ENCODE measurements at regions not wholly inside any gene's neighbourhood (a gene's known extent, or its start where the extent isn't known, plus 50 kb on each side); places are given as distances from the start of the nearest gene placed in this dataset.

DNA sequence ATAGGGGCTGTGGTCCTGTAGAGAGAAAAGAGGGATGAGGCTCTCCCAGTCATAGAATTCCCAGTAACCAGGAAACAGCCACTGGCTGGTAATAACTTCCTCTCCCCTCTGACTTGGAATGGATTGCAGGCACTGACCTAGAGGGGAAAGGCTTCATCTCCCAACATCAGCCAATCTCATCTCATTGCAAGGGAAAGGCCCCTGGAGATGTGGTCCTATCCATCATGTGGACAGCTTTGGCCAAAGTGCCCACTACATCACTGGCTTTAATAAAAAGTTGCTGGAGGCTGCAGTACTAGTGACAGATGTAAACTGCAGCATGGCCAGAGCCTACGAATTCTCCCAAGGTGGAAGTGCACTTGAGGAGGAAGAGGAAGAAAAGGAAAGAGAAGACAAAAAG, 820.5 kb upstream of the CELF4 start:
- no peak overlapping the region for H3K27ac Mint-ChIP-seq
- no peaks in the 10 kb centered on the region for H3K4me1 Mint-ChIP-seq
- H3K4me3 Mint-ChIP-seq, result no peak overlapping the region
- DNase-seq (ENCODE audit: low spot score in 2 of 2) (no peak), ATAC-seq (no peak)
- H3K36me3 Mint-ChIP-seq, result no peaks in the 10 kb centered on the region
- peaks cover 17% of the 10 kb centered on the region for H3K9me3 Mint-ChIP-seq

GRCh38 chr18:38369772-38370690, 804.4 kb upstream of the CELF4 start:
- no peak overlapping the region for H3K4me3 Mint-ChIP-seq
- no peaks in the 10 kb centered on the region for H3K36me3 Mint-ChIP-seq
- DNase-seq (ENCODE audit: low spot score in 2 of 2), result no peak
- ATAC-seq, result no peak
- H3K9me3 Mint-ChIP-seq, result peaks cover 22% of the 10 kb centered on the region
- no peaks in the 10 kb centered on the region for H3K4me1 Mint-ChIP-seq
- H3K27ac Mint-ChIP-seq, result no peak overlapping the region

DNA sequence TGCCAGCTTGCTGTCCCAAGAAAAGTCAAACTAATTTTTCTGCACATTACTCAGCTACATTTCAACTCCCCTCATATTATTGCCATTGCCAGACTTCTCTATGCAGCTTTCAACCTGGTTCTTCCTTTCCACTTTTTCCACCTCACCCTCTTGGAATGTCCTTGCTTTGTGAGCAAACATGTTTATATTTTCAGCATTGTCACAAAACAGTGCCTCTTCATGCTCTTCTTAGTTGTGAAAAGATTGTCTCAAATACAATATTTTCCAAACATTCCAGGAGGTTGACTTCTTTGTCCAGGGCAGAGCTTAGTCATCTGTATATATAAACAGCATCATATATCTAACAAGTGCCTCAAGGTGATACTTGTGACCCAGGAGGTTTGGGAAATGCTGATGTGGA, 803.3 kb upstream of the CELF4 start:
- no peaks in the 10 kb centered on the region for H3K36me3 Mint-ChIP-seq
- H3K4me3 Mint-ChIP-seq, result no peak overlapping the region
- ATAC-seq (no peak), DNase-seq (ENCODE audit: low spot score in 2 of 2) (no peak)
- no peak overlapping the region for H3K27ac Mint-ChIP-seq
- H3K4me1 Mint-ChIP-seq, result no peaks in the 10 kb centered on the region
- peaks cover 20% of the 10 kb centered on the region for H3K9me3 Mint-ChIP-seq

GRCh38 chr18:38368246-38368645, 802.6 kb upstream of the CELF4 start:
- ATAC-seq (no peak), DNase-seq (ENCODE audit: low spot score in 2 of 2) (no peak)
- Mint-ChIP-seq H3K27ac (no peak overlapping the region), H3K9me3 (peaks cover 19% of the 10 kb centered on the region), H3K4me3 (no peak overlapping the region), H3K4me1 (no peaks in the 10 kb centered on the region), H3K36me3 (no peaks in the 10 kb centered on the region)

GRCh38 chr18:38367473-38367872, 801.9 kb upstream of the CELF4 start:
- DNase-seq (ENCODE audit: low spot score in 2 of 2) (no peak), ATAC-seq (no peak)
- Mint-ChIP-seq H3K9me3 (peaks cover 23% of the 10 kb centered on the region), H3K4me3 (no peak overlapping the region), H3K36me3 (no peaks in the 10 kb centered on the region), H3K4me1 (no peaks in the 10 kb centered on the region), H3K27ac (no peak overlapping the region)

GRCh38 chr18:38362286-38362792, 796.7 kb upstream of the CELF4 start:
- H3K9me3 Mint-ChIP-seq, result peaks cover 20% of the 10 kb centered on the region
- ATAC-seq (no peak), DNase-seq (ENCODE audit: low spot score in 2 of 2) (no peak)
- H3K4me3 Mint-ChIP-seq, result no peak overlapping the region
- no peaks in the 10 kb centered on the region for H3K36me3 Mint-ChIP-seq
- H3K4me1 Mint-ChIP-seq, result no peaks in the 10 kb centered on the region
- H3K27ac Mint-ChIP-seq, result no peak overlapping the region

- Mint-ChIP-seq H3K9me3 (peaks cover 17% of the 10 kb centered on the region), H3K4me1 (no peaks in the 10 kb centered on the region), H3K4me3 (no peak overlapping the region), H3K27ac (no peak overlapping the region), H3K36me3 (no peaks in the 10 kb centered on the region)
- DNase-seq (ENCODE audit: low spot score in 2 of 2), result no peak
- no peak for ATAC-seq
These were observed 793.4 kb upstream of the CELF4 start for GRCh38 chr18:38358805-38359657.

DNA sequence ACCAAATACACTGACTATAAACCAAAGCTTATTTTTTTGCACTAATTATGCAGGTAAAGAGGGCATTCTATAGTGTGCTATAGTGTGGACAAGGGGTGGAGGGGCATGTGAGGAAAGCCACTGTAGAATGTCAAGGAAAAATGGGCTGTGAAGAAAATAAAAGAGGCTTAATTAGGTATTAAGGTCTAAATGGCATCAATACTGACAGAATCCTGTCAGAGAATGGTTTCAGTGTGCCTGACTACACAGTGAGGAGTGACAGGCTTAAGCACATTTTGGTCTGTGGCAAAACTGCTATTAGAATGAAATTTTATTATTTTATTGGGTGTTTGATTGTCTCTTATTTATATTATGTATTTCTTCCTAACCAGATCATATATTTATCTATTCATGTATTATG, 787.6 kb upstream of the CELF4 start:
- no peak for DNase-seq (ENCODE audit: low spot score in 2 of 2)
- ATAC-seq, result no peak
- Mint-ChIP-seq H3K9me3 (peaks cover 10% of the 10 kb centered on the region), H3K36me3 (no peaks in the 10 kb centered on the region), H3K4me1 (no peaks in the 10 kb centered on the region), H3K4me3 (no peak overlapping the region), H3K27ac (no peak overlapping the region)

- DNase-seq (ENCODE audit: low spot score in 2 of 2) (no peak), ATAC-seq (no peak)
- Mint-ChIP-seq H3K4me3 (no peak overlapping the region), H3K27ac (no peak overlapping the region), H3K4me1 (no peaks in the 10 kb centered on the region), H3K9me3 (peaks cover 11% of the 10 kb centered on the region), H3K36me3 (no peaks in the 10 kb centered on the region)
These were observed 784.5 kb upstream of the CELF4 start for GRCh38 chr18:38350141-38350540.

GRCh38 chr18:38330573-38330972, 765.0 kb upstream of the CELF4 start:
- no peaks in the 10 kb centered on the region for H3K4me1 Mint-ChIP-seq
- H3K4me3 Mint-ChIP-seq, result no peak overlapping the region
- ATAC-seq (peak; percentile 56), DNase-seq (ENCODE audit: low spot score in 2 of 2) (no peak)
- peaks cover 14% of the 10 kb centered on the region for H3K9me3 Mint-ChIP-seq
- no peak overlapping the region for H3K27ac Mint-ChIP-seq
- no peaks in the 10 kb centered on the region for H3K36me3 Mint-ChIP-seq

GRCh38 chr18:38329145-38329544, 763.5 kb upstream of the CELF4 start:
- ATAC-seq (no peak), DNase-seq (ENCODE audit: low spot score in 2 of 2) (no peak)
- H3K4me3 Mint-ChIP-seq, result no peak overlapping the region
- peaks cover 20% of the 10 kb centered on the region for H3K9me3 Mint-ChIP-seq
- H3K4me1 Mint-ChIP-seq, result no peaks in the 10 kb centered on the region
- H3K27ac Mint-ChIP-seq, result no peak overlapping the region
- no peaks in the 10 kb centered on the region for H3K36me3 Mint-ChIP-seq

- Mint-ChIP-seq H3K9me3 (peaks cover 25% of the 10 kb centered on the region), H3K4me3 (no peak overlapping the region), H3K4me1 (no peaks in the 10 kb centered on the region), H3K27ac (no peak overlapping the region), H3K36me3 (no peaks in the 10 kb centered on the region)
- ATAC-seq (no peak), DNase-seq (ENCODE audit: low spot score in 2 of 2) (no peak)
These were observed 756.6 kb upstream of the CELF4 start for GRCh38 chr18:38322206-38322605.

GRCh38 chr18:38321262-38321661, 755.7 kb upstream of the CELF4 start:
- Mint-ChIP-seq H3K4me3 (no peak overlapping the region), H3K36me3 (no peaks in the 10 kb centered on the region), H3K9me3 (peaks cover 22% of the 10 kb centered on the region), H3K4me1 (no peaks in the 10 kb centered on the region), H3K27ac (no peak overlapping the region)
- no peak for ATAC-seq
- DNase-seq (ENCODE audit: low spot score in 2 of 2), result no peak

DNA sequence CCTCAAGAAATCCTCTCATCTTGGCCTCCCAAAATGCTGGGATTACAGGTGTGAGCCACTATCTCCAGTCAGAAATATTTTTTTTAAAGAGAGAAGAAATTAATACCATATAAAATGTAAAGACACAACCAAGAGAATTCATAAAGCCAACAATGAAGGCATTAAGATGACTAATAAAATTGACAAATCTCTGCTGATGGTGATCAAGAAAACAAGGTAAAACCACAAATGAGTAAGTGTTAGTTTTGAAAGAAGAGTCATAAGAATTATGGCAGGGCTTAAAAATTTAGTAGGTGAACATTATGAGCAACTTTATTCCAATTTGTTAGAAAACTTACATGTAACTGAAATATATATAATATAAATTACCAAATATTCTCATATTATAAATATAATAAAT, 752.8 kb upstream of the CELF4 start:
- no peak for DNase-seq (ENCODE audit: low spot score in 2 of 2)

DNA sequence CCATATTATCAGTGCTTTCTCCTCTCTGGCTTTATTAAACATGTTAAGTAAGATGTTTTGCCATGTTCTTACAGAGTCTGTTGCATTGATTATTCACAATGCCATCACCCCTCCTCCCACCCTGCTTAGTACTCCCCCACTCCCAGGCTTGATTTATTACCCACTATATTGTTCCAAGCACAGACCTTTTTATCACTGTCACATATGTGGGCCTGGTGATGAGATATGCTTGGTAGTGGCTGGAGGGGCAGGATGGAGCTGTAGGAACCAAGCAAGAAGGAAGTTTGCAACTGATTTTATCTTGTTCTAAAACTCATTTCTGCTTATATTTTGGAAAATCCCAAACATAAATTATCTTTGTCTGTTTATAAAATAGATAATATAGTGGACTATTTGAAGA, 748.2 kb upstream of the CELF4 start:
- H3K4me1 Mint-ChIP-seq, result no peaks in the 10 kb centered on the region
- DNase-seq (ENCODE audit: low spot score in 2 of 2) (no peak), ATAC-seq (no peak)
- no peak overlapping the region for H3K4me3 Mint-ChIP-seq
- peaks cover 10% of the 10 kb centered on the region for H3K9me3 Mint-ChIP-seq
- H3K36me3 Mint-ChIP-seq, result no peaks in the 10 kb centered on the region
- no peak overlapping the region for H3K27ac Mint-ChIP-seq

More for the DNA sequence above, 752.8 kb upstream of the CELF4 start:
- no peaks in the 10 kb centered on the region for H3K36me3 Mint-ChIP-seq
- no peak overlapping the region for H3K4me3 Mint-ChIP-seq
- no peaks in the 10 kb centered on the region for H3K4me1 Mint-ChIP-seq
- no peak overlapping the region for H3K27ac Mint-ChIP-seq
- H3K9me3 Mint-ChIP-seq, result peaks cover 14% of the 10 kb centered on the region
- no peak for ATAC-seq

Data from stimulated activated effector memory CD8-positive, alpha-beta T cell treated with anti-CD3 and anti-CD28 coated beads, Interleukin-12 subunit alpha, Interleukin-12 subunit beta, amount 100 ng/mL, for 72 hours (primary cell).